HG02678 (cell line): ENCODE measurements at regions not wholly inside any gene's neighbourhood (a gene's known extent, or its start where the extent isn't known, plus 50 kb on each side); places are given as distances from the start of the nearest gene placed in this dataset.

Experiments
- ATAC-seq: cut with Tn5 transposase; IDR thresholded peaks from one replicate; pipeline ENCODE4 v1.9.1; 2021; ENCODE audit warnings: mild to moderate bottlenecking, moderate library complexity; ENCODE audit not compliant: unreplicated experiment

GRCh38 chr12:130070126-130070611 is 92.1 kb upstream of the FZD10 start:
- no peak for ATAC-seq

DNA sequence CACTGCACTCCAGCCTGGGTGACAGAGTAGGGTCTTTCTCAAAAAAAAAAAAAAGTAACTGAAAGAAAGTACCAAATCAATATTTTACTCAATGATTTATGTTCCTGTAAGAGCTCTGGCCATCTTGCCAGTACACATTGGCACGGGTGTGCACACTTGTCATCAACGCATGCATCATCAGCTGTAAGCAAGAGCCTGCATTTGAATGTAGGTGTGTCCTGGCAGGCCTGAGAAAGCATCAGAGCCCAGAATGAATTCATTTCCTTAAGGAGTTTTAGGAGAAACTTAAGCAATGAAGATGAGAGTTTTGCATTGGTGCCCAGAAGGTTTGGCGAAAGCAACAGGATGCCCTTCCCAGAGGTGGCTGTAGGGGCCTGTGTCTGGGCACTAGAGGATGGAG is 88.5 kb upstream of the FZD10 start:
- no peak for ATAC-seq

- no peak for ATAC-seq
Observed at GRCh38 chr12:130074661-130075406, 87.4 kb upstream of the FZD10 start.

GRCh38 chr12:130075497-130076076 is 86.7 kb upstream of the FZD10 start:
- ATAC-seq: no peak

- ATAC-seq: no peak
Observed at GRCh38 chr12:130076126-130076525, 86.1 kb upstream of the FZD10 start.

DNA sequence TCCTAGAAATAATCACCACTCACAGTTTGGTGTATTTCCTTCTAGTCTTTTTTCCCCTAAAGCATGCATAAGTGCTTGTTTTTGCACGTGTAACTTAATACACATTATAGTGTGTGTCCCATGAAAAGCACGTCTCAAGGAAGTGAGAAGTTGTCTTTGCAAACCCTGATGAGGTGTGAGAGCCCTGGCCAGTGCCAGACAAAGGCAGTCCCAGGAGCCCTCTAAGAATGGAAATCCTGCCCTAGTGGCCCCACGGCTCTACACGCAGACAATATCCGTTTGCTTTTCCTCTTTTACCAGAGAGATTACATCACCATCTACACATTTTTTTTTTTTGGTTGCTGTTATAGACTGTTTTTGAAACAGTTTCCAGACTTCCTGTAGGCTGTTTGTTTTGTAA is 85.5 kb upstream of the FZD10 start:
- no peak for ATAC-seq

GRCh38 chr12:130078852-130079251 is 83.4 kb upstream of the FZD10 start:
- no peak for ATAC-seq

DNA sequence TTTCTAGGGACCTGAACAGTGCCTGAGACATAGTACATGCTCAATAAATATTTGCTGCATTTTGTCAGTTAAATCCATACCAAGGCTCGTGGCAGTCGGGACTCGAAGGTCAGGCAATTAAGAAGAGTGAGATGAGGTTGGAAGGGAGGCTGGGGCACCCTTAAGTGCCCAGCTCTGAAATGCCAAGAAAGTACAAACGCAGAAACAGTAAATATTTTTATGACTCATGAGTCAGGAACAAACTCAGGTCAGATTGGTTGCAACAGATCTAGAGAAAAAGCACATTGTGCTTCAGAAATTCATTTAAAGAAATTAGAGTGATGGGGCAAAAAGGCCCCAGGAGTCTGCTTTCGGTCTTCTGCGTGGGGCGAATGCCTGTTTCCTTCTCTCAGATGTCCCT is 83.0 kb upstream of the FZD10 start:
- ATAC-seq: no peak

- no peak for ATAC-seq
Observed at GRCh38 chr12:130080205-130080604, 82.1 kb upstream of the FZD10 start.

DNA sequence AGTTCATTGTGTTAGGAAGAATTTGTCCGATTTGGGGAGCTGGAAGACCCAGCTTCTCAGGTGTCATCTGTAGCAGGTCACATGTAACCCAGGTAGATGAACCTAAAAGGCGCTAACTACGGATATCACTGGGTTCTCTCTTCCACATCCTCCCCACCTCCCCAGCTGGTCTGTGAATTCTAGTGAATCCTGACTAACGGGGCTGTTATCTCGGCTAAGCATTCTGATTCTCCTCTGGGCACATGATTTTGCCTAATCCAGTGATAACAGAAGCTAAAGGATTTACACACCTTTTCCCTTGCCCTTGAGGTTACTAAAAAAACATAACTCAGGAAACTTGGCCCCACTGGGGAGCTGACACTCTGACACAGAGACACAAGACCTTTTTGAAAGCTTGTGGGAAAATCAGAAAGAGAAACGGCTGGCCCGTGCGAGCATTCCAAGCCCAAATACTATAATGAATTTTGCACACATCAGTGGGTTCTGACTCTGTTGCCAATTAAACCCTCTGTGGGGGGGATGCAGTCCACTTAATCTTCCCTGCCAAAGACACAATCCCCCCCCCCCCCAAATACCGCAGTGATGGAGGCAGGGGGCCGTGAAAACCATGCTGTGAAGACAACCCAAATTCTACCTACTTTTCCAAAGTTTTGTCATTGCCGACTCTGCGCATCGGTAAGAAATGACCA is 81.0 kb upstream of the FZD10 start:
- no peak for ATAC-seq

DNA sequence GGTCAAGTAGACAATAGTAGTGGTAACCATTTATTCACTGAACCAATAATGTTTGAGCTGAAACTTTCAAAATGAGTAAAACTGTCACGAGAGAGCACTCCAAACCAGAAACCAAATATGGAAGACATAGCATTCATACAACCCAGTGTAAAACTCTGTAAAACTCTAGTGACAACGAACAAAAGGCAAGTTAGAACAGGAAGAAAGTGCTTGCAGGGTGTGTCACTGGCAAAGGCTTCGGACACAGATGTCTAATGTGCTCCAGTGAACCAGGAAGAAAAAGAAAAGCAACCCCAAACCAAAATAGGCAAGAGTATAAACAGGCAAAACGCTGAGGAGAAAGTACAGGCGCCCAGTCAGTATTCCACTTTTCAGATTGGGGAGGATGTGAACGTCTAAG is 79.3 kb upstream of the FZD10 start:
- ATAC-seq: no peak

- ATAC-seq: no peak
Observed at GRCh38 chr12:130083734-130084133, 78.5 kb upstream of the FZD10 start.

- no peak for ATAC-seq
Observed at GRCh38 chr12:130084359-130084758, 77.9 kb upstream of the FZD10 start.

- ATAC-seq: no peak
Observed at GRCh38 chr12:130086248-130086647, 76.0 kb upstream of the FZD10 start.

DNA sequence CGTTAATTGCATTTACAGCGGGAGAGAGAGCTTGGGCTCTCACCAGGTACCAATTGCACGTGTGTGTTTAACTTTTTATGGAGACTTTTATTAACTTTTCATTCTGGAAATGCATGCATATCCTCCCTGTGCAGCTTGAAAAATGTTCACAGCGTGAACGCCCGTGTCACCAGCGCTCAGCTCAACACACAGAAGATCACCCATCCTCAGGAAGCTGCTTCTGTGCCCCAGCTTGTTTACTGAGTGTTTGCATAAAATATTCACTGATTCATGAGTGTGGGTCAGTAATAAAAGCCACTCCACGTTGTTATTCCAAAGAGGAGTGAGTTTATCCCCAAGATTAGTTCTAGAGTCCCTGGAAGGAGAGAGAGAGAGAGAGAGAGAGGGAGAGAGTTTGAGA is 75.5 kb upstream of the FZD10 start:
- ATAC-seq: no peak

GRCh38 chr12:130087222-130087621 is 75.0 kb upstream of the FZD10 start:
- no peak for ATAC-seq

DNA sequence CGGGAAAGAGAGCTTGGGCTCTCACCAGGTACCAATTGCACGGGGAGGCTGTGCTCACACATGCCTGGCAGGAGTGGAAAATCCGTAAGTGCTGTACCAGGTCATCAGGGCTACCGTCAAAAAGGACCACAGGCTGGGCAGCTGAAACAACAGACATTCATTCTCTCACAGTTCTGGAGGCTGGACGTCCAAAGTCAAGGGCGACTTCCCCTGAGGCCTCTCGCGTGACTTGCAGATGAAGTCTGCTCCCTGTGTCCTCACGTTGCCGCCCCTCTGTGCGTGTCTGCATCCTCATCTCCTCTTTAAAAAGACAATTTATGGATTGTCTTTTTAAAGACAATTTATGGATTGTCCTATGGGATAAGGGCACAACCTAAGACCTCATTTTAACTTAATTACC is 73.8 kb upstream of the FZD10 start:
- ATAC-seq: no peak

- no peak for ATAC-seq
Observed at GRCh38 chr12:130090542-130090941, 71.7 kb upstream of the FZD10 start.

GRCh38 chr12:130093380-130093779 is 68.9 kb upstream of the FZD10 start:
- ATAC-seq: no peak

DNA sequence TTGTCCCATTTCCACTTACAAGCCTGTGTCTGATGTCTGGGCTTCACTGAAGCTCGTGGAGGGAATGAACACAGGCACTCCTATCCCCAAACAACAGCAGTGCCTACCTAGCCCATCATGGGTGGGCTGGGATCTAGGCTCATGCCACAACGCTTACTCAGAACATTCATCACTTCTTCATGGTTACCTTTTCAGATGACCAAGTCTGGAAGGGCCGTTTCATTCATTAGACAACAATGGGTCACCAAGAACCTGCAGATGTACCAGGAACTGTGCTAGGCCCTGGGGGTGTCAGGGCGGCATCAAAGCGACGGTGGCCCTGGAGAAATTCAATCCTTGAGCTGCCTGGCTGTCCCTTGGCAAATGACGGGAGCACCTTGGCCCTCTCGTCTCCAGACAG is 64.9 kb upstream of the FZD10 start:
- ATAC-seq: no peak

GRCh38 chr12:130097798-130098255 is 64.4 kb upstream of the FZD10 start:
- ATAC-seq: no peak
